Cardiac fibroblast (primary cell): ENCODE measurements at regions not wholly inside any gene's neighbourhood (a gene's known extent, or its start where the extent isn't known, plus 50 kb on each side); places are given as distances from the start of the nearest gene placed in this dataset.

Experiments used
- DNase-seq, 2 donors: peaks; one replicate each; pipeline versions ENCODE4 v3.0.0 to v3.0.0-alpha.2; 2010; ENCODE audit warnings: low read depth in 2 of 2
- H3K4me3 ChIP-seq, 2 donors: replicated peaks in 1 of 2; 1 replicate in 1 of 2; 2 replicates in 1 of 2; pipeline ENCODE4 v1.5.1; 2011; ENCODE audit warnings: low read depth in 2 of 2, low read length in 2 of 2, mild to moderate bottlenecking in 2 of 2, moderate library complexity in 1 of 2
- CTCF ChIP-seq: IDR thresholded peaks from one replicate; pipeline ENCODE4 v1.5.1; 2011; ENCODE audit warnings: low read depth, mild to moderate bottlenecking, low read length, inconsistent platforms

DNA sequence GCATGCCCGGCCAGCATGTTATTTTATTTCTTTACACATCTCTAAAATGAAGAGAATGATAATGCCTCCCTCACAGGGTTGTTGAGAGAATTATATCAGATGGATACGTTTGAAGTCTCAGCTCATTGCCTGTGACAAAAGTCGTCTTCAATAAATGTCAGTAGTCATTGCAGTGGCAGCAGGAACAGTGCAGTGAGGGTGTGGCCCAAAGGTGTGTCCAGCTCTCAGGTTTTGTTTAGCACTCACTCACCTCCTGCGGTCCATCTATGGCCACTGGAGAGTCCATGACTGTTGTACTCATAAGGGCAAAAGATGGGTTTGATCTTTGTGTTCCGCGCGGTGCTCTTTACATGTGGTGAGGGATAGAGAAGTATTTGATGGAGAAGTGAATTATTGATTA lies 77.2 kb upstream of the TIAM2 start:
- no peak for DNase-seq
- H3K4me3 ChIP-seq = no peak overlapping the region
- TF ChIP-seq CTCF = no peak

DNA sequence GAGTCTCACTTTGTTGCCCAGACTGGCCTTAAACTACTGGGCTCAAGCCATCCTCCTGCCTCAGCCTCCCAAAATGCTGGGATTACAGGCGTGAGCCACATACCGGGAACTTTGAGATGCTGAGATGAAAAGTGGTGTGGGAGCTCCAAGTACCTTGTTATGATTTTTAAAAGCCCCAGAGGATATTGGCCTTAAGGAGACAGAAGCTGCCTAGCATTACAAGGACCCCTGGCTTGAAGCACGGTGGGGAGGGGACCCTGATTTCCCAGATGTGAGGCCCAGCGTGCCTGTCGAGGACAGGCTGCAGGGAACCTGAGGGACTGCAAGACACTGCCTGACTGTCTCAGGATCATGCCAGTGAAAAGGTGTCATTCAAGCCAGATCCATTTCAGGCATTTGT lies 75.3 kb upstream of the TIAM2 start:
- no peak overlapping the region for H3K4me3 ChIP-seq
- TF ChIP-seq CTCF = no peak
- DNase-seq = no peak

GRCh38 chr6:154920495-154921200 lies 74.5 kb upstream of the TIAM2 start:
- no peak for DNase-seq
- no peak for TF ChIP-seq CTCF
- H3K4me3 ChIP-seq = no peak overlapping the region

GRCh38 chr6:154921482-154921881 lies 73.6 kb upstream of the TIAM2 start:
- H3K4me3 ChIP-seq = no peak overlapping the region
- no peak for TF ChIP-seq CTCF
- no peak for DNase-seq

- no peak for TF ChIP-seq CTCF
- no peak overlapping the region for H3K4me3 ChIP-seq
- DNase-seq = no peak
Observed at GRCh38 chr6:154923199-154923869, 71.8 kb upstream of the TIAM2 start.

DNA sequence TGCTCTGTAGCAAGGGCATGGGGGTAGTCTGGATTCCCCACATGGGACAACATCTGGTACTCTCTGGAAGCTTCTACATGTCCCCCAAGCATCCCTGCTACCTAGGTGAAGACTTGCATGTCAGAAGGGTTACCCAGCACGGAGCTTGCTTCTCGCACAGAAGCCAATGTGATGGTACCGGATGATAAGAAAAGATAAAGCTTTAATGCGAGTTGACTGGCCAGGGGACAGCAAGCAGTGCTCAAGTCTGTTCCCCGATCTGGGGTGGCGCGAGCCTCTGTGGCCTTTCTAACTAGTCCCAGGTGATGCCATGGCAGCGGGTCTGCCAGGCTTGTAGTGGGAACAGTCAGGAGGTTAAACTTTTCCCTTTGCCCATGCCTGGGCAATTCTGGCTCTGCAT lies 70.0 kb upstream of the TIAM2 start:
- no peak overlapping the region for H3K4me3 ChIP-seq
- DNase-seq = no peak
- no peak for TF ChIP-seq CTCF
